GM19043 (cell line): ENCODE measurements at regions not wholly inside any gene's neighbourhood (a gene's known extent, or its start where the extent isn't known, plus 50 kb on each side); places are given as distances from the start of the nearest gene placed in this dataset.
A peak's percentile ranks its signal among the peaks of the same experiment; 100 is the strongest.

Source experiments
- ATAC-seq: cut with Tn5 transposase; IDR thresholded peaks from one replicate; pipeline ENCODE4 v1.9.1; 2021; ENCODE audit warnings: low read depth; ENCODE audit not compliant: unreplicated experiment

DNA sequence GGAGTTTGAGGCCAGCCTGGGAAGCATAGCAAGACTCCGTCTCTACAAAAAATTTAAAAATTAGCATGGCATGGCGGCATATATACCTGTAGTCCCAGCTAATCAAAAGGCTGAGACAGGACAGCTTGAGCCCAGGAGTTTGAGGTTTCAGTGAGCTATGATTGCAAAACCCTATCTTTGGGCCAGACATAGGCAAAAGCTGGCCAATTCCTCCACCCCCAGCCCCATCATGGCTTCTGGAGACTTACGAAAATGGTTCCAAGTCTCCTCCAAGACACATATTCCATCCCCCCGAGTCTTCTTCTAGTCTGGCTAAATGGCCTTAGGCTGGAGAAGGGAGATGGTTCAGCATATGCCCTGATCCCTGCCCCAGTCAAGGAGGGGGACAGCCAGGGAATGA is 172.8 kb upstream of the HAAO start:
- no peak for ATAC-seq

DNA sequence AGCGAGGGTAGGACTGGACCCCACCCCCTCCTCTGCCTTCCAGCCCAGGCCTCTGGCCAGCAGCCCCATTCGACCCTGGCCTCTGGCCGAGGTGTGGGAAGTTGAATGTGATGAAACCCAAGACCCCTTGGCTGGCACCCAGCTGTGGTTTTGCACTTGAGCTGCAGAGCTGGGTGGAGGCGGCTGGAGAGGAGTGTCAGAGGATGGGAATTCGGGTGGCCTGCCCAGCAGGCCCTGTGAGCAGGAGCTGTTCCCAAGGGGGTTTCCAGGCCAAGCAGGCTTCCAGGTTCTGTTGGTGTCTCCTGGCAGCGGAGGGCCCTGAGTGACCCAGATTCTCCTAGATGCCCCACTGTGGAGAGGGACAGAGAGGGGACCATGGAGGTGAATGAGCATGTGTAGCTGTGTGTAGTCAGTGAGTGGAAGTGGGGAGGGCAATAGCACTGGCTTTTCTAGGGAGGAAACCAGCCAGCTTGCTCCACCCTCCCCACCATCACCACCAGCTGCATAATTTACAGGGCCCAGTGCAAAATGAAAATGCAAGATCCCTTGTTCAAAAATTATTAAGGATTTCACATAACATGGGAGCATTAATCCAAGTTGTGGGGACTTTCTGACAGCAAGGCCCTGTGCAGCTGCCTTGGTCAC is 172.2 kb upstream of the HAAO start:
- ATAC-seq: no peak

DNA sequence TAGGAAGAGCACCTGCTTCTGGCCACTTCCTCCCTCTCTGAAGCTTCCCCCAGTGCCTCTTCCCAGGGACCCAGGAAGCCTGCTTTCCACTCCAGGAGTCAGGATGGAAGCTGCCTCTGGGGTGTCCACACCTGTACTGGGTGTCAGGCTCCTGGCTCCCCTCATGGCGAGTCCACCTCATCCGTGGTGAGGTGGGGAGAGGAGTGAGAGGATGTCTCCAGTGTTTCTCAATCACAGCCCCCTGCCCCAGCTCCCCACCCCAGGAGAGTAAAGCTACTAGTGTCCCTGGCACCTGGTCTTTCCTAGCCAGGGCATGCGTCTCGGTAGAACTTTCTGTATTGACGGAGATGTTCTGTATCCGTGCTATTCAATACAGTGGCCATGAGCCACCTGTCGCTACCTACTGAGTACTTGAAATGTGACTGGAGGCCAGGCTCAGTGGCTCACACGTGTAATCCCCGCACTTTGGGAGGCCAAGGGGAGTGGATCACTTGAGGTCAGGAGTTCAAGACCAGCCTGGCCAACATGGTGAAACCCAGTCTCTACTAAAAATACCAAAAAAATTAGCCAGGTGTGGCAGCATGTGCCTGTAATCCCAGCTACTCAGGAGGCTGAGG is 171.2 kb upstream of the HAAO start:
- ATAC-seq: no peak

DNA sequence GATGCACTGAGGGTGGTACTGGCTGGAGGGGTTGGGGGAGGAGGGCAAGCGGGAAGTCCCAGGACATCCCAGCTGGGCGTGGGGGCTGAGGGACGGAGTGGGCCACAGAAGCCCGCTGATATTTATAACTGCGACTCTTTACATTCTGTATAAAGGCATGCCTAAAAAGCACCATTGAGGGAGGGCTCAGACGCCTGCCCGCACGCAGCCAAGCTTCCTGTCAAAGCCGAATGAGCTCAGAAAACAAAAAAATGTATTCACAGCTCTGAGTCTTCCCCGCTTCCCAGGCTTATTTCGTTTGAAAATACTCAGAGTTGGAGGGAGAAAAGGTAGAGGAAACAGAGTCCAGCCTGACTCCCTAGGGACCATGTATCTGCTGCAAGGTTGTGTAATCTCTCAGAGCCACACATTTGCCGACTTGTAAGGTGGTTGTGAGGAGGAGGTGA is 170.1 kb upstream of the HAAO start:
- no peak for ATAC-seq

DNA sequence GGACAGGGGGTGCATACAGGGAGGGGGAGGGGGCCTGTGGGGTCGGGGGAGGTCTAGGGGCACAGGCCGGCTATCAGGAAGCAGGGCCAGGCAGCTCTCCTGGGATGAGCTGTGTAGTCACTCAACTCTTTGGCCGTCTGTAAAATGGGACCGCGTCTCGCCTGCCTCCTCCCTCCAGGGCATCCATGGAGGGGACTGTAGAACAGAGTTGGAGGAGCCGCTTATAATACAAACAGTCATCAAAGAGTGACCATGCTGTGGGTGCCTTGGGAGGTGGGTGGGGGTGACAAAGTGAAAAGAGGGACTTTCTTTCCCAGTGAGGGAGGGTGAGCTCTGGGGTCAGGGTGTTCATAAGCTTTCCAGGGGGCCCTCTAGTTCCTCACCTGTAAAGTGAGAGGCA is 169.6 kb upstream of the HAAO start:
- no peak for ATAC-seq

DNA sequence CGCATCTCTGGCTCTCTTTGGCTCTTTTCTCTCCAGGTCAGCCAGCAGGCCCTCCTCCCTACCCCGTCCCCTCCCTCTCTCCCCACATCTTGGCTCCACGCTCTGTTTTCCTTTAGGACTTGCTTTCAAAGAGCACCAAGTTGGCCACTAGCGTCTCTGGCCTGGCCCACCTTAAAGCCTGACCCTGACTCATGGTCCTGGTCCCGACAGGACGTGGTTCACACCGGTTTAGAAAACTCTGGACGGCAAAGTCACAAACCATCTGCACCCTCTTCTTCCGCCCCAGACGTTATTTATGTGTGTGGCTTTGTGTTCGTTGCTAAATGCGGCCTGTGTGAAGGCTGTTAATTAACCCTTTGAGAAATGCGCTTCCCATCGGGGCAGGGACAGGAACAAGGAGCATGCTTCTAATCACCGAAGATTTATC is 169.0 kb upstream of the HAAO start:
- ATAC-seq: no peak

DNA sequence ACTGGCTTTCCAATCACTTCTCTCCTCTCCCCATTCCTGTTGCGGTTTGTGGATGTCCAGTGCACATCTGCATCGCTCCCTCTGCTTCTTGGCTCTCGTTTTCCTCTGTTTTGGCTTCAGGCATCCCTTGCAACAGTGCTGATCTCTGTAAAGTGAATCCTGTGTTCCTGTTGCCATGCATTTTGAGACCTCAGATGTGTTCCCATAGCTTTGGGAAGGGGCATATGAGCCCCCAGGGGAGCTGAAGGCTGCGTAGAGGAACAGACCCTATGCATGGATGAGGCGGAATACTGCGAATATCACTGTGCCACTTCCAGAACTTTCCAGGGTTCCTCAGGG is 168.4 kb upstream of the HAAO start:
- ATAC-seq: no peak

DNA sequence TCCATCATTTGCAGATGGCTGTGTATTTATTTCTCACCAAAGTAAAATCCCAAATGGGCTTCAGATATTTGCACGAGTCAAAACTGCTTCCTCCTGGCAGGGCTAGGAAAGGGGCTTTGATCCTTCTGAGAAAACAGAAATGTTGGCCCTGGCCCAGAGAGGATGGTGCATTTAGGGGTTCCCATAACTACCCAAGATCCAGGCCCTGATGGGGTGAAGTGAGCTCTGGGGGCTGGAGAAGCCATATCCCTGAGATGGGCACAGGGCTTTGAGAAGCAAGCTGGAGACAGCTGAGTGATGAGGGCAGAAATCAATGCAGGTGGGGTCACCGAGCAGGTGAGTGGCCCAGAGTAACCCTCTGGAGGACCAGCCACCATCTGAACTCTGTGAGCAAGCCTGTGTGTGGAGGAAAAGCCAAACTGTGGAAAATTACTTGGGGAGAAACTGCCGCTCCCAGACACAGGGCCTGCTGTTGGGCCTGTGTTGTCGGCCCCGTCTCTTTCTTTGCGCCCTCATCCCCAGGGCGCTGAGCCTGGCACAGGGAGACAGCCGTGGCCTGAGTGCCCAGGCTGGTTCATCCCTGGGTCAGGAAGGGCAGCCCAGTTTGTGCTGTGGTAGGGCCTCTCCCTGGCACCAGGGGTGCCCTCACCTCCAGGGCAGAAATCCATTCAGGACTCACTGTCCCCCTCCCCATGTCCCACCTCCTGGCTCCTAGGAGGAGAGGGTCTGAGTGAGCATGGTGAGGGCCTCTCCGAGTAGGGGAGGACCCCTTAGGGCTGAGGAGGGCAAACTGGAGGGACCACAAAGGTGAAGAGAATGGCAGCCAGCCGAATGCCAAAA is 167.8 kb upstream of the HAAO start:
- no peak for ATAC-seq

DNA sequence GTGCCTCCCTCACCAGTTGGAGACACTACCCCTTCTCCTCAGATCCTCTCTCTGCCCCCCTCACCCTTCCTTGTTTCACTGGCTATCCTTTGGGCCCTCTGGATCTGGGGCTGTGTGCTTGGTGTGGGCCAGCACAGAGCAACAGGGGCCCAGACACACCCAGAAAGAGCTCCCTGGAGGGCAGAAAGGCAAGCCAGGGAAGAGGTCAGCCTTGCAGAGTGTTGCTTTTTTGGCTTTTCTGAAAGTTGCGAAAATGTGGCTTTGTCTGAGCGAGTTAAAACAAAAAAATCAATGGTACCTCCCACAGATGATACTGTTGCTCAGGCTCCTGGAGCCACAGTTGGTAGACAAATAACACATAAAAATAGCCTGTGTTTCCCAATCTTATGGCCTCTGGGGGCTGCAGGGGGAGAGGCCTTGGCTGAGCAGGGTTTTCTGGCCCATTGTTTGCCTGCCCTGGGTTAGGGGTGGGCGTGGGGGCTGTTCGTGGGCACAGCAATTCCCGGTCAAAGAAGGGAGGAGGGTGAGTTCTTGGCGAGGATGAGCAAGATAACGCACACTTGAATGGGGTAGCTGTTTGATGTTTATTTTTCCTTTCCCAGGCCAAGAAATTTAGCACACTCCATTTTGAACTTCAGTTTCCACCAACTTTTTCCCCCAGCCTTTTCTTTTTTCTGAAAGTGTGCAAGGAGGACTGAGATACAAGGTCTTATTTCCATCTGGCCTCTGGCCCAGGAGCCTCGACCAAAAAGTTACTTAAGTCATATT is 167.0 kb upstream of the HAAO start:
- ATAC-seq: no peak

DNA sequence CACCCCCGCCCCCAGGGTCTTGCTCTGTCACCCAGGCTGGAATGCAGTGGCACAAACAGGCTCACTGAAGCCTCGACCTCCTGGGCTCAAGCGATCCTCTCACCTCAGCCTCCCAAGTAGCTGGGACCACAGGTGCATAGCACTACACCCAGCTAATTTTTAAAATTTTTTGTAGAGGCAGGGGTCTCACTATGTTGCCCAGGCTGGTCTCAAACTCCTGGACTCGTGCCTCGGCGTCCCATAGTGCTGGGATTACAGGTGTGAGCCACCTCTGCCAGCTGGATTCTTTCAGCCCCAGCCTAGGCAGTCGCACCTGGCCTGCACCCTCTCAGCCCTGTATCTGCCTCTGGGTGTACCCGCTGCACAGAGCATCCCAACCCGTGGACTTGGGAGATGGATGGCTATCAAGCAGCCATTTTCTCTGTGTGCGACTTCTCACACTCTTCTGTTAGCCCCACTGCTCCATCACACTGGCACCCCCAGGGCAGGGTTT is 166.4 kb upstream of the HAAO start:
- ATAC-seq: no peak

DNA sequence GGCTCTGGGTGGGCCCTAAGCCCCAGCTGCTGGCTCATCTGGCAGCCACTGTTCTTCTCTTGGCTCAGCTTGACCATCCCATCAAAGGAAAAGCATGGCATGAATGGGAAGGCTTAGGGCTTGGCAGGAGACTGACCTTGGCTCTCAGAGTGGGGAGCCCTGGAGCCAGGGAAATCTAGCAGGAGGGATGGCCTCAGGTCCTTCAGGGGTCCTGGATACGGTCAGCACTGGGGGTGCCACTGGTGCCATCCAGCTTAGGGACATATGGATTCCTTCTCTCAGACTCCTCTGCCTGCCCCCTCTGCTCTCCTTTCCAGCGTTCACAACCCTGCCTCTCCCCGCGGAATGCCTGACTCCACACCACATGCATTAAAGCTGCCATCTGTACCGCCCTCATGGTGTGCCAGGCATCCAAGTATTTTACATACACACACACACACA is 165.5 kb upstream of the HAAO start:
- ATAC-seq: no peak

DNA sequence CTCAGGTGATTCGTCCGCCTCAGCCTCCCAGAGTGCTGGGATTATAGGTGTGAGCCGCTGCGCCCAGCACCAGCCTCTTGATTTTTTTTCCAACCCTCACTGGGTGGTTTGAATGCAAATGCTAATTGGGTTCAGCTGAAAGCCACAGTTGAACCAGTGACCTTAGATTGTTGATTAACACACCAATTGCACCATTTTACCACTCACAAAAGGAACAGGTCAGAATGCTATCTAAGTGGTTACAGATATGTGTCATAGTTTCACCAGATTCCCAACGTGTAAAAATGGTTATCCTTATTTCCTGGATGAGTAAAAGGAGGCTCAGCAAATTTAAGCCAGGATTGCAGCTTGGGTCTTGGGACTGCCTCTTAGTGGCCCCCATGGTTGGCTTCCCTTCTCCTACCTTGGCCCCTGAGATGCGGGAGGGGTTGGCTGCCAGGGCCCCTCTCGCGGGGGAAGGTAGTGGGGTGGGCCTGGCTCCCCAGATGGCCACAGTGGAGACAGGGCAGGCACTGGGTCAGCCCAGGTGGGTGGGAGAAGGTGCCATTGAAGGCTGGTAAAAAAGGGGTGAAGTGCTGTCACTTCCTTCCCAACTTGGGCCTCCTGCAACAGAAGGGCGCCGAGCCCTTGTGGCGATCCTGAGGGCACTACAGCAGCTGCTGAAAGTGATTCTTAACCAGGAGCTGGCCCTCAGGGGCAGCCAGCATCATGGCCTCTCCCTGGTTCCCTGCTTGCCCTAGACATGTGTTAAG is 164.9 kb upstream of the HAAO start:
- ATAC-seq: peak; percentile 51

DNA sequence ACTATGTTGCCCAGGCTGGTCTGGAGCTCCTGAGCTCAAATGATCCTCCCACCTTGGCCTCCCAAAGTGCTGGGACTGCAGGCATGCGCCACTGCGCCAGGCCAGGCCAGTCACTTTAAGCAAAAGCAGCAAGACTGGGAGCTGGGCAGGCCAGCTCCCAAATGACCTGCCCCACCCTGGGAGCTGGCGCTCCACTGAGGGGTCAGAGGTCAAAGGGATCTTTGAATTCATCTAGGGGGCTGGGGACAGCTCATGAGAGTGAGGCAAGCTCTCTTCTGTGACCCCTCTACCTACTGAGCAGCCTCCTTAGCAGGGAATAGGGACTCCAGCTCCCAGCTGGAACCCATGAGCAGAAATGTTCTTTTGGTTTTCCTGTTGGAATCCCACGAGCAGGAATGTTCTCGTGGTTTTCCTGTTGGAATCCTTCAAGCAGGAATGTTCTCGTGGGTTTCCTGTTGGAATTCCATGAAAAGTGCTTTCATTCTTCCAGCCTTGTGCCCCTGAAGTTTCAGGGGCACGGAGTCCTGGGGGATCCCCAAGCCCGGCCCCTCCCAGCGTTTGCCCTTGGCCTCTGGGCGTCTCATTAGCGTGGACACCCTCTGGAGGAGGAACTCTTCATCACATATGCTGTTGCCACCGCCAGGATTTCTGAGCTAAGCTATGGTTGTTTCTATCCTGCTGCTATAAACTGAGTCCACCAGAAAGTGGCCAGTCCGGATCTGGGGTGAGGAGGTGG is 162.0 kb upstream of the HAAO start:
- no peak for ATAC-seq

DNA sequence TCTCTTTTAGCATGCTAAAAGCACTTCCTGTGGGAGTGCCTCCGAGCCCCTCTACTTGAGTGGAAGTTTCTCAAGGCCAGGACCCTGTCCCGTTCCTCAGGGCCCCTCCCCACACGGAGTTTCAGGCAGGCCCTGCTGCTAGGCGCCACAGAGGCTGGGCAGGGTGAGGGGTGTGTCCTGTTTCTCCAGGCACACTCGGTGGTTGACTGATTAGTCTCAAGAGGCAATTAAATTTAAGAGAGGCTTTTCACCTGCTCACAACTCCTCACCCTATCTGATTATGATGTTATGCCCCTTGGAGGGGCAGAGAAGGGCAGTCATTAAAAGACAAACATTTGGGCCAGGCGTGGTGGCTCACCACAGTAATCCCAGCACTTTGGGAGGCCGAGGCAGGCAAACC is 160.8 kb upstream of the HAAO start:
- no peak for ATAC-seq

DNA sequence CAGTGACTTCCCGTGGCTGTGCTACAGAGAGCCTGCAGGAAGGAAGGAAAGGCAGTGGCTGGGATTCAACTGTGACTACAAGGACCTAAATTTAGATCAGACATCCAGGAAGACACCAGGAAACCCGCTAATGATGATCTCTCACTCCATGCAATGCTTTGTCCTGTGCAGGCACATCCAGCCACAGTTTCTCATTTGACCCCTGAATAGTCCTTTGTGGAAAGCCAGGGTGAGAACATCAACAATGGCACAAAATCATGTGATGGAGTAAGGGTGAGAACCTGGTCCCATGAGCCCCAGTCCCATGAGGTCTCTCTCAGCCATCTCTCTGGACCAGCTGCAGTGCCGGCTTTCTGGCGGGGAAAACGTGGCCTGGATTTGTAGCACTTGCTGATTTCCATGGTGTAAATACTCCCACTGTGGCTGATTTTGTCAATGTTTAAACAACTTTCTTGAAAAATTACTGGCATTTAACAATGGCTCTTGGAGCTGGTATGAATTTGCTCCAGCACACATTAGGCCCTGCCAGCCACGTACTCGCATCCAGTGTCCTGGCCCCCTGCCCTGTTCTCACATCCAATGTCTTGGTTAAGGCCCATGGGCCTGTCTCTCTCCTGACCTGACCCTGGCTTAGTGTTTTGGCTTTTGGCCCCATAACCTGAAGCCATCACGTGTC is 159.0 kb upstream of the HAAO start:
- ATAC-seq: no peak

DNA sequence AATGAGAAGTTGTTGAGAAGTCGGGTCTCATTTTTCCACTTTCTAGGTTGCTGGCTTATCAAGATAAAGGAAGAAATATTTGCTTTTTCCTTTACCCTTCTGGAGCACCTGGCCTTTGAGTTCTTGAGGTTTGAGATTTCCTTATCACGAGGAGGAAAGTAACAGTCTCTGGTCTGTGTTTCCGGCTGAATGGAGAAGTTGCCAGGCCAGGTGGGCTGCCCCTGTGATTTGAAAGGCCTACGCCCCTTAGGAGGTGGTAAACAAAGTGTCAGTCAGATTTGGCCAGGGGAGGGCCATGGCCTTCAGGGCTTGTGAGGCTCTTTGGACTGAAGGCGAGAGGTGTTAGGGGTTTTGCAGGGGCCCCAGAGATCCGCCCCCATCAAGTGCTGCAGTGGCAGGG is 156.7 kb upstream of the HAAO start:
- no peak for ATAC-seq

DNA sequence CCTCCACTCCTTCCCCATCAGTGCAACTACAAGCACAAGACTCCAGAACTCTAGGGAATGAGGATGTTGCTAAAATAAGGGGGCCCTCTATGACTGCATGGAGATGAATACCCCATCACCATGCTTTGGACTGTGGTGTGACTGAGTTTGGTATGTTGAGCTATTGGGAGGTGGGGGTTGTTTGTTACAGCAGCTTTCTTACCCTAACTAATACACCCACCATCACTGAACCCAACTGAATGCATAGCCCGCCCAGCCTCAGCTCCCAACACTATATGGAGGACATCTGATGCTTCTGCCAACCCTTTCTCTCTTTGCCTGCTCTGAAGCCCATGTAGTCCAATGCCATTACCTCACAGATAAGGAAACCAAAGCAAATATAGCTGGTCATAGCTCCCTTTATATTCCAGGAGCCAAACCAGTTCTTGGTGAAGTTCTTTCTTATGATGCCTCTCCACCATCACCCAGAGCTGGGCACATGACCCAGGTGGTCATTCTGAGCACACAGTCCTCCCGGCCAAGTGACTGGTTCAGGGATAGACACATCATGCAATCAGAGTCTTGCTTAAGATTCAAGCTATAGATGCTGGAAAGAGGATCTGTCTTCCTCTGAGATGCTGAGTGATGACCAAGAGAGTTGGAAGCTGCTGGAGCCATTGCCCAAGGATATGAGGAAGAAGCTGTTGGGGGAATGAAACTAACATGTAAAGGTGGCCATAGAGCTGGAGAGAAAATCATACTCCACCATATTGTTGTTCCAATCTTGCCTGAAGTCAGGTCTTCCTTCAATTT is 155.6 kb upstream of the HAAO start:
- no peak for ATAC-seq

DNA sequence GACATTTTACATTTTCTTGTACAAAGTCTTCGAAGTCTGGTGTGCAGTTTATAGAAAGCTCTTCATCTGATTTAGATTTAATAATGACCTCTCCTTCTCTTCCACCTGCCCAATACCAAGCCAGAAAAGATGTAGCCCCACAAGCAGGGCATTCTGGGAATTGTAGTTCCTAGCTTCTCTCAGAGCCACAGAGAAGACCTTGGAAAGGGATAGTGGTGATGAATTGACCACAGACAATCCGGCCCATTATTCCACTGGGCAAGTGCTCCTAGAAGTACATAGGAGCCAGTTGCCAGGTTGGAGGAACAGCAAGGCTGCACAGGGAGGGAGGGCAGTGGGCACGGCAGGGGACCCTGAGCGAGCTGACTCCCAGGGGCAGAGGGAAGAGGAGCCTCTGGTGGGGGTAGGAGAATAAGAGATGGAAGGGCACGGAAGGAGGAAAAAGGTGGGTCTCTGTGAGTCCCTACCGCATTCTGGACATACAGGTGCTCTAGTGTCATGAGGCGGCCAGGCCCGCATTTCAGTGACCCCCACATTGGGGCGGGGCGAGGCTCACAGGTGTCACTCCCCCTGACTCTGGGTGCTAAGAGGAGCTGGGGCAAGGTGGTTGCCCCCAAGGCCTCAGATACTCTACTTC is 152.5 kb upstream of the HAAO start:
- no peak for ATAC-seq
